ENCODE measurements at regions not wholly inside any gene's neighbourhood (a gene's known extent, or its start where the extent isn't known, plus 50 kb on each side); places are given as distances from the start of the nearest gene placed in this dataset.
A peak's percentile ranks its signal among the peaks of the same experiment; 100 is the strongest.

GRCh38 chr2:136557203-136557602 is 208.1 kb upstream of the THSD7B start:
- no peak for DNase-seq

- DNase-seq: no peak
Measured at GRCh38 chr2:136550181-136550580, 215.2 kb upstream of the THSD7B start.

- DNase-seq: no peak
Measured at GRCh38 chr2:136539355-136539754, 226.0 kb upstream of the THSD7B start.

- no peak for DNase-seq
Measured at GRCh38 chr2:136538489-136538888, 226.9 kb upstream of the THSD7B start.

GRCh38 chr2:136534811-136535210 is 230.5 kb upstream of the THSD7B start:
- DNase-seq: no peak

GRCh38 chr2:136532171-136532570 is 233.2 kb upstream of the THSD7B start:
- DNase-seq: no peak

GRCh38 chr2:136531731-136532130 is 233.6 kb upstream of the THSD7B start:
- no peak for DNase-seq

- DNase-seq: no peak
Measured at GRCh38 chr2:136530146-136530545, 235.2 kb upstream of the THSD7B start.

GRCh38 chr2:136527560-136527959 is 237.8 kb upstream of the THSD7B start:
- DNase-seq: no peak

GRCh38 chr2:136522724-136523123 is 242.6 kb upstream of the THSD7B start:
- DNase-seq: no peak

- DNase-seq: peak in 1 of 3 experiments; percentile 46
Measured at GRCh38 chr2:136517716-136518115, 247.6 kb upstream of the THSD7B start.

GRCh38 chr2:136510244-136510643 is 255.1 kb upstream of the THSD7B start:
- no peak for DNase-seq

GRCh38 chr2:136505462-136505861 is 259.9 kb upstream of the THSD7B start:
- DNase-seq: no peak

- DNase-seq: no peak
Measured at GRCh38 chr2:136502660-136503059, 262.7 kb upstream of the THSD7B start.

- peak in 2 of 3 experiments; percentile 61 to 89 for DNase-seq
Measured at GRCh38 chr2:136497709-136498108, 267.6 kb upstream of the THSD7B start.

- no peak for DNase-seq
Measured at GRCh38 chr2:136496966-136497365, 268.4 kb upstream of the THSD7B start.

- no peak for DNase-seq
Measured at GRCh38 chr2:136495636-136496035, 269.7 kb upstream of the THSD7B start.

GRCh38 chr2:136492901-136493300 is 272.4 kb upstream of the THSD7B start:
- peak in 1 of 3 experiments; percentile 1 for DNase-seq

GRCh38 chr2:136490100-136490499 is 275.2 kb upstream of the THSD7B start:
- no peak for DNase-seq

GRCh38 chr2:136487421-136487820 is 277.9 kb upstream of the THSD7B start:
- DNase-seq: no peak

- no peak for DNase-seq
Measured at GRCh38 chr2:136486115-136486514, 279.2 kb upstream of the THSD7B start.

- DNase-seq: no peak
Measured at GRCh38 chr2:136482966-136483365, 282.4 kb upstream of the THSD7B start.

- no peak for DNase-seq
Measured at GRCh38 chr2:136482006-136482405, 283.3 kb upstream of the THSD7B start.

- DNase-seq: no peak
Measured at GRCh38 chr2:136479696-136480095, 285.6 kb upstream of the THSD7B start.

- peak in 2 of 3 experiments; percentile 41 to 76 for DNase-seq
Measured at GRCh38 chr2:136468799-136469369, 296.5 kb upstream of the THSD7B start.

- no peak for DNase-seq
Measured at GRCh38 chr2:136452528-136452927, 312.8 kb upstream of the THSD7B start.

Data from NCI-H1417 (cell line).